HFF-Myc (cell line): ENCODE measurements at regions not wholly inside any gene's neighbourhood (a gene's known extent, or its start where the extent isn't known, plus 50 kb on each side); places are given as distances from the start of the nearest gene placed in this dataset.

Source experiments
- DNase-seq: peaks from one replicate; pipeline ENCODE4 v3.0.0-alpha.2; 2011; ENCODE audit warnings: low read depth; ENCODE audit errors: extremely low read depth
- H3K4me3 ChIP-seq: replicated peaks from 2 replicates; pipeline ENCODE4 v1.5.1; 2011; ENCODE audit warnings: low read depth, mild to moderate bottlenecking, control low read depth, low read length
- CTCF ChIP-seq: IDR thresholded peaks from 2 replicates; pipeline ENCODE4 v1.5.1; 2012; ENCODE audit warnings: mild to moderate bottlenecking, low read depth, low read length, control low read depth; ENCODE audit errors: missing control alignments

GRCh38 chr5:152260940-152261339, 144.1 kb downstream of the NMUR2 start:
- DNase-seq, result no peak
- TF ChIP-seq CTCF, result no peak
- no peak overlapping the region for H3K4me3 ChIP-seq

DNA sequence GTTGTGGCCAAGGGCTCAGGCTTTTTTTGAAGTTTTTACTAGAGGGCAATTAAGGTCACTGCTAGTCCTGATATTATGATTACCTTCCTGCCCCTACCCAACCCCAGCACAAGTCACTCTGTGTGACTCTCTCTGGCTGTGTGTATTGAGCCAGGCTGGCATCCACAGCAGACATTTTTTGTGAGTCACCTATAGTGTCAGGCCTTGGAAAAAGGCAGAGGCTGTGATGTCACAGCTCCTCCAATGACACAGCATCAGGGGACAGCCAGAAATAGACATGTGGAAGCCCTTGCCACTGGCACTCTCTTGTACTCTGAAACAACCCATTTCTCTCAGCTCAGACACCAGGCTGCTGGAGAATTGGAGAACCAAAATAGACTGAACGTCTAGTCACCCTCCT, 145.4 kb downstream of the NMUR2 start:
- no peak for TF ChIP-seq CTCF
- no peak overlapping the region for H3K4me3 ChIP-seq
- DNase-seq, result no peak

DNA sequence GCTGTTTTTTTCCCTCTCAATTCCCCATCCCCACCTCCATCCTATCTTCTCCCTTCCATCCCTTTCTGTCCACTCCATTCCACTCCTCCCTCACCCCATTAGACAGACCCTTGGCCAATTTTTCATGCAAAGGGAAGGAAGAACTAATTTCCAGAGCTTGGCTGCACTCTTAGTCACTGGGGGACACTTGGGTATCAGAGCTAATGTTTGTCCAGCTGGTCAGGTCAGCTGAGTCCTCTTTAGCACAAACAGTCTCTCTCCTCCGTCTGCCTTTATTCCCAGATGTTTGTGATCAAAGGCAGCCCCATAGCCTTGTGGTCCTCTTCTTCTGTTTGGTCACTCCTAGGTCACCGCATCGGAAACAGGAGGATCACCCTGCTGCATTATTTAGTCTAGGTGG, 148.5 kb downstream of the NMUR2 start:
- no peak for TF ChIP-seq CTCF
- DNase-seq, result no peak

GRCh38 chr5:152255411-152255810, 149.7 kb downstream of the NMUR2 start:
- no peak for TF ChIP-seq CTCF
- H3K4me3 ChIP-seq, result no peak overlapping the region
- no peak for DNase-seq

More for the DNA sequence above, 148.5 kb downstream of the NMUR2 start:
- H3K4me3 ChIP-seq, result no peak overlapping the region

DNA sequence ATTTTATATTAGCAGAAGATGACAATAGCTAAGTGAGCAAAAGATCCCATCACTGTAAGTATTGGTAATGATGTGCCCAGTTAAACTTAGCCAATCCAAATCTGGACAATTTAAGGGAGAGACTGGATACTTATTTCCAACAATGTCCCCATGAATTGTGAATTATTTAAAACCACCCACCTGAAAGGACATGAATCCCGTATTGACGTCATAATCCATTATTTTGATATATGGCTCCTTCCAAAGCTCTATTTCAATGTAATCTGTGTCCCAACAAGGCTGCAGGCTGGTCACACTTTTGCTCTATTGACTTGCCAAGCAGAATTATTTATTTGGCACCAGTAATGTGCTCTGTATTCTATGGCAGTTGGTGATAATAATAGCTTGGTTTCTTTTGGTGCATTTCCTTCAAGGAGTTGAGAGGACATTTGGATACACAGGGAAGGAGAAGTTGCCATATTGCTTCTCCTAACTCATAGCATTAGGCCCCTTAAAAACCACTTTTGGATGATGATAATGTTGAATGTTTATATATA, 157.2 kb downstream of the NMUR2 start:
- no peak overlapping the region for H3K4me3 ChIP-seq
- DNase-seq, result no peak
- no peak for TF ChIP-seq CTCF

DNA sequence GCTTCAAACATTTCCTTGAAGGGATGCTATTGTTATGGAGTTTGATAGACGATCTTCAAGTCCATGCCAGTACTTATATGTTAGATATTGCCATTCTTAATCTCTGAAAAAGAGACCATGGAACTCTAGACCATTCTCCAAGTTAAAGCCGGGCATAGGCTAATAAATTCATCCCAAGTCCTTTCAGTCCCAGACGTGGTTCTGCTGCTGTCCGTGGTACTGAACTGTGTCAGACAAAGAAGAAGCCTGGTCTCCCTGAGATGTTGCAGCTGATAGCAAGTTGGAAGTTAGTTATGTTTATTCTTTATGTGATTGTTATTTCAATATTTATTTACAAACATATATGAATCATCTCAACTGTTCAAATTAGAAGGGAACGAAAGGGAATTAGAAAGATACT, 158.7 kb downstream of the NMUR2 start:
- no peak for TF ChIP-seq CTCF
- no peak for DNase-seq
- no peak overlapping the region for H3K4me3 ChIP-seq

- TF ChIP-seq CTCF, result no peak
- no peak overlapping the region for H3K4me3 ChIP-seq
- no peak for DNase-seq
Observed at GRCh38 chr5:152237531-152237930, 167.5 kb downstream of the NMUR2 start.
